ENCODE measurements at regions not wholly inside any gene's neighbourhood (a gene's known extent, or its start where the extent isn't known, plus 50 kb on each side); places are given as distances from the start of the nearest gene placed in this dataset.

GRCh38 chr2:7527165-7527722 is 610.0 kb downstream of the RNF144A start:
- TF ChIP-seq CTCF (IDR thresholded peaks at IDR 0.05; ENCODE audit: low read depth, low read length) = no peak
- no peak overlapping the region for H3K4me3 ChIP-seq (ENCODE audit: low read depth, low read length)

GRCh38 chr2:7530001-7530400 is 612.8 kb downstream of the RNF144A start:
- no peak overlapping the region for H3K4me3 ChIP-seq (ENCODE audit: low read depth, low read length)
- TF ChIP-seq CTCF (IDR thresholded peaks at IDR 0.05; ENCODE audit: low read depth, low read length) = no peak

- H3K4me3 ChIP-seq (ENCODE audit: low read depth, low read length) = no peak overlapping the region
- no peak for TF ChIP-seq CTCF (IDR thresholded peaks at IDR 0.05; ENCODE audit: low read depth, low read length)
These were observed 621.9 kb downstream of the RNF144A start for GRCh38 chr2:7539077-7539476.

GRCh38 chr2:7539760-7540159 is 622.5 kb downstream of the RNF144A start:
- TF ChIP-seq CTCF (IDR thresholded peaks at IDR 0.05; ENCODE audit: low read depth, low read length) = no peak
- no peak overlapping the region for H3K4me3 ChIP-seq (ENCODE audit: low read depth, low read length)

- TF ChIP-seq CTCF (IDR thresholded peaks at IDR 0.05; ENCODE audit: low read depth, low read length) = no peak
- H3K4me3 ChIP-seq (ENCODE audit: low read depth, low read length) = no peak overlapping the region
These were observed 635.8 kb downstream of the RNF144A start for GRCh38 chr2:7552825-7553570.

GRCh38 chr2:7555260-7555659 is 638.0 kb downstream of the RNF144A start:
- H3K4me3 ChIP-seq (ENCODE audit: low read depth, low read length) = no peak overlapping the region
- no peak for TF ChIP-seq CTCF (IDR thresholded peaks at IDR 0.05; ENCODE audit: low read depth, low read length)

GRCh38 chr2:7557376-7557775 is 640.2 kb downstream of the RNF144A start:
- TF ChIP-seq CTCF (IDR thresholded peaks at IDR 0.05; ENCODE audit: low read depth, low read length) = no peak
- no peak overlapping the region for H3K4me3 ChIP-seq (ENCODE audit: low read depth, low read length)
